H9 (cell line): ENCODE measurements at regions not wholly inside any gene's neighbourhood (a gene's known extent, or its start where the extent isn't known, plus 50 kb on each side); places are given as distances from the start of the nearest gene placed in this dataset.

ENCODE experiments used
- DNase-seq: peaks from one replicate; pipeline ENCODE4 v3.0.0-alpha.2; 2017
- H2AFZ ChIP-seq: one replicate; pipeline ENCODE4 v1.6.1; 2013; ENCODE audit warnings: mild to moderate bottlenecking, low read length, control low read depth, moderate library complexity
- H2AK5ac ChIP-seq: 2 replicates; pipeline ENCODE4 v1.6.1; 2013; ENCODE audit warnings: low read length, control low read depth, mixed read lengths; ENCODE audit not compliant: insufficient read length
- H2BK120ac ChIP-seq: one replicate; pipeline ENCODE4 v1.6.1; 2013; ENCODE audit warnings: low read depth, mild to moderate bottlenecking, low read length, control low read depth, inconsistent platforms; ENCODE audit not compliant: poor library complexity, severe bottlenecking
- H2BK12ac ChIP-seq: 2 replicates; pipeline ENCODE4 v1.6.1; 2013; ENCODE audit warnings: low read length, control low read depth, mixed read lengths, low read depth; ENCODE audit not compliant: insufficient read length
- H2BK15ac ChIP-seq: 2 replicates; pipeline ENCODE4 v1.6.1; 2013; ENCODE audit warnings: low read depth, low read length, control low read depth
- H2BK20ac ChIP-seq: one replicate; pipeline ENCODE4 v1.6.1; 2013; ENCODE audit warnings: low read depth, mild to moderate bottlenecking, low read length, control low read depth, inconsistent platforms; ENCODE audit not compliant: poor library complexity, severe bottlenecking
- H2BK5ac ChIP-seq: 2 replicates; pipeline ENCODE4 v1.6.1; 2013; ENCODE audit warnings: low read length, control low read depth, mixed read lengths; ENCODE audit not compliant: insufficient read length
- H3K14ac ChIP-seq: 2 replicates; pipeline ENCODE4 v1.6.1; 2013; ENCODE audit warnings: low read length, control low read depth; ENCODE audit not compliant: insufficient read depth
- H3K18ac ChIP-seq: 2 replicates; pipeline ENCODE4 v1.6.1; 2013; ENCODE audit warnings: low read depth, mild to moderate bottlenecking, mixed read lengths, low read length, control low read depth; ENCODE audit not compliant: insufficient read length
- H3K23ac ChIP-seq: 2 replicates; pipeline ENCODE4 v1.6.1; 2013; ENCODE audit warnings: low read length, control low read depth, mixed read lengths, low read depth; ENCODE audit not compliant: insufficient read length
- H3K23me2 ChIP-seq: 2 replicates; pipeline ENCODE4 v1.6.1; 2013; ENCODE audit warnings: low read depth, mild to moderate bottlenecking, mixed read lengths, low read length, control low read depth; ENCODE audit not compliant: insufficient read length, poor library complexity, severe bottlenecking
- H3K27ac ChIP-seq: 2 replicates; pipeline ENCODE4 v1.5.1; 2013; ENCODE audit warnings: low read length, control low read depth, mixed read lengths, low read depth; ENCODE audit not compliant: insufficient read length
- H3K27me3 ChIP-seq: 2 replicates; pipeline ENCODE4 v1.6.1; 2013; ENCODE audit warnings: low read length, control low read depth, inconsistent platforms; ENCODE audit not compliant: insufficient read depth
- H3K4ac ChIP-seq: 2 replicates; pipeline ENCODE4 v1.6.1; 2013; ENCODE audit warnings: low read depth, mild to moderate bottlenecking, control low read depth, inconsistent platforms, low read length, moderate library complexity
- H3K4me1 ChIP-seq: 2 replicates; pipeline ENCODE4 v1.6.1; 2013; ENCODE audit warnings: low read length, control low read depth, inconsistent platforms; ENCODE audit not compliant: insufficient read depth
- H3K4me2 ChIP-seq: 2 replicates; pipeline ENCODE4 v1.6.1; 2013; ENCODE audit warnings: low read length, control low read depth, mixed read lengths; ENCODE audit not compliant: insufficient read length, insufficient read depth
- H3K56ac ChIP-seq: 2 replicates; pipeline ENCODE4 v1.6.1; 2013; ENCODE audit warnings: low read depth, mild to moderate bottlenecking, mixed read lengths, low read length, control low read depth; ENCODE audit not compliant: insufficient read length
- H3K79me1 ChIP-seq: 2 replicates; pipeline ENCODE4 v1.6.1; 2013; ENCODE audit warnings: low read depth, mild to moderate bottlenecking, moderate library complexity, low read length, control low read depth, inconsistent platforms; ENCODE audit not compliant: insufficient read depth, poor library complexity, severe bottlenecking
- H3K79me2 ChIP-seq: 2 replicates; pipeline ENCODE4 v1.6.1; 2013; ENCODE audit warnings: low read length, control low read depth, inconsistent platforms; ENCODE audit not compliant: insufficient read depth
- H3K9ac ChIP-seq: 2 replicates; pipeline ENCODE4 v1.6.1; 2013; ENCODE audit warnings: low read length, control low read depth, mixed read lengths; ENCODE audit not compliant: insufficient read length; ENCODE audit errors: extremely low read depth
- H3K9me3 ChIP-seq: one replicate; pipeline ENCODE4 v1.6.1; 2013; ENCODE audit warnings: low read depth, low read length, inconsistent platforms; ENCODE audit not compliant: control insufficient read depth
- H3T11ph ChIP-seq: one replicate; pipeline ENCODE4 v1.6.1; 2013; ENCODE audit warnings: mild to moderate bottlenecking, low read length, control low read depth, inconsistent platforms
- H4K20me1 ChIP-seq: one replicate; pipeline ENCODE4 v1.6.1; 2013; ENCODE audit not compliant: control insufficient read depth, insufficient read length, insufficient read depth
- H4K5ac ChIP-seq: 2 replicates; pipeline ENCODE4 v1.6.1; 2013; ENCODE audit warnings: low read depth, mild to moderate bottlenecking, mixed read lengths, low read length, control low read depth; ENCODE audit not compliant: insufficient read length
- H4K8ac ChIP-seq: replicated peaks from 2 replicates; pipeline ENCODE4 v1.6.1; 2013; ENCODE audit warnings: low read length, control low read depth, mixed read lengths, low read depth; ENCODE audit not compliant: insufficient read length
- H4K91ac ChIP-seq: 2 replicates; pipeline ENCODE4 v1.6.1; 2013; ENCODE audit warnings: low read depth, mild to moderate bottlenecking, moderate library complexity, mixed read lengths, low read length, control low read depth; ENCODE audit not compliant: insufficient read length
- H3K27ac Mint-ChIP-seq, 3 experiments: 2 replicates in 2 of 3; 3 replicates in 1 of 3; pipeline ENCODE4 v1.8.0; 2020 to 2021; ENCODE audit warnings: mixed read lengths in 3 of 3, mild to moderate bottlenecking in 1 of 3, moderate library complexity in 1 of 3
- H3K27me3 Mint-ChIP-seq: 2 replicates; pipeline ENCODE4 v1.8.0; 2021; ENCODE audit warnings: low read depth, mild to moderate bottlenecking, moderate library complexity, mixed read lengths
- H3K36me3 Mint-ChIP-seq, 3 experiments: 2 replicates in 2 of 3; 3 replicates in 1 of 3; pipeline ENCODE4 v1.8.0; 2020 to 2021; ENCODE audit warnings: low read depth in 3 of 3, mixed read lengths in 3 of 3; ENCODE audit not compliant: insufficient read depth in 1 of 3
- H3K4me1 Mint-ChIP-seq, 2 experiments: 2 replicates each; pipeline ENCODE4 v1.8.0; 2020; ENCODE audit warnings: mixed read lengths in 2 of 2
- H3K4me3 Mint-ChIP-seq, 2 experiments: 2 replicates in 1 of 2; 3 replicates in 1 of 2; pipeline ENCODE4 v1.8.0; 2020 to 2021; ENCODE audit warnings: mild to moderate bottlenecking in 2 of 2, mixed read lengths in 2 of 2, moderate library complexity in 1 of 2
- H3K9me3 Mint-ChIP-seq, 2 experiments: 2 replicates in 1 of 2; 3 replicates in 1 of 2; pipeline ENCODE4 v1.8.0; 2020; ENCODE audit warnings: mild to moderate bottlenecking in 2 of 2, mixed read lengths in 2 of 2, moderate library complexity in 1 of 2
- WGBS: extraction: QIAGEN DNeasy Blood & Tissue Kit; methylation state at CpG from one replicate; pipeline ENCODE4 v1.1.7; 2013; ENCODE audit warnings: missing lambda C conversion rate, low lambda C conversion rate, mixed read lengths; ENCODE audit not compliant: insufficient read length; ENCODE audit errors: extremely low coverage; 5-methylcytosine and 5-hydroxymethylcytosine counted together
- TF ChIP-seq, protein P1 (sequence below): fragments of 200-600 bp; sonication (generic); conservative IDR thresholded peaks from 3 replicates; pipeline ENCODE4 v1.8.0; 2021; ENCODE audit warnings: antibody characterized with exemption, mild to moderate bottlenecking

DNA sequence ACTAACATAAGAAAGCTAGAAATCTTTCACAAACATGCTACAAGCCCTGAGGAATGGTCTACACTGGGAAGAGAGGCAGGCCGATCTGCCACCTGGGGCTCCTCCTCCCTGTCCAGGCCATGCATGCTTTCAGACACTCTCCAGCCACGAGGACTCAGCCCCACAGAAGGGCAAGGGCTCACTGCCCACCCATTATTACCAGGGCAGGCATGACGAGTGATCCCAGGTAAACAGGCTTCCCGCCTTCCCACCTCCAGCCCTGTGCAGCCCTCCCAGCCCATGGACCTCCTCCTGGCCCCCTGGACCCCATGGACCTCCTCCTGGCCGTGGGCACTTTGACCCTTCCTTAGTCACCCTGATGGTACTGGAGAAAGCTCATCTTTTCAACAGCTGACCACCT is 75.8 kb upstream of the TEX51 start:
- H3K9ac ChIP-seq: no peak overlapping the region
- no peak overlapping the region for H4K91ac ChIP-seq
- no peak overlapping the region for H2BK12ac ChIP-seq
- H3K79me2 ChIP-seq: no peaks in the 10 kb centered on the region
- no peak overlapping the region for H3K18ac ChIP-seq
- H3K79me1 ChIP-seq: no peaks in the 10 kb centered on the region
- no peak overlapping the region for H3K27ac ChIP-seq
- H3K36me3 Mint-ChIP-seq: peaks cover 0 to 3% (median 0%) of the 10 kb centered on the region in 3 experiments; a peak in 1 of 7 replicates
- H3K23ac ChIP-seq: no peak overlapping the region
- no peak overlapping the region for H3K4ac ChIP-seq
- H2AFZ ChIP-seq: no peak overlapping the region
- H3K14ac ChIP-seq: no peak overlapping the region
- no peaks in the 10 kb centered on the region for H4K20me1 ChIP-seq
- H3K27me3 Mint-ChIP-seq: peaks cover 12% of the 10 kb centered on the region; the same call in 1 of the 2 replicates
- H3K4me3 Mint-ChIP-seq: no peak overlapping the region
- H2BK15ac ChIP-seq: no peak overlapping the region
- no peak overlapping the region for H2BK20ac ChIP-seq
- no peaks in the 10 kb centered on the region for H3K9me3 ChIP-seq
- no peak overlapping the region for H4K8ac ChIP-seq
- H3K9me3 Mint-ChIP-seq: peaks cover 2 to 7% of the 10 kb centered on the region in 2 experiments; a peak in 2 of 5 replicates
- no peak overlapping the region for H2AK5ac ChIP-seq
- no peaks in the 10 kb centered on the region for H3K27me3 ChIP-seq
- WGBS: no CpG with 5 or more reads among the region's 5 CpGs
- no peaks in the 10 kb centered on the region; the same call in 1 of the 2 replicates for H3K4me1 ChIP-seq
- no peak overlapping the region for H3K4me2 ChIP-seq
- H3K4me1 Mint-ChIP-seq: peaks cover 5 to 10% of the 10 kb centered on the region in 2 experiments
- no peak for DNase-seq
- H3K27ac Mint-ChIP-seq: no peak overlapping the region
- TF ChIP-seq, protein P1, sequence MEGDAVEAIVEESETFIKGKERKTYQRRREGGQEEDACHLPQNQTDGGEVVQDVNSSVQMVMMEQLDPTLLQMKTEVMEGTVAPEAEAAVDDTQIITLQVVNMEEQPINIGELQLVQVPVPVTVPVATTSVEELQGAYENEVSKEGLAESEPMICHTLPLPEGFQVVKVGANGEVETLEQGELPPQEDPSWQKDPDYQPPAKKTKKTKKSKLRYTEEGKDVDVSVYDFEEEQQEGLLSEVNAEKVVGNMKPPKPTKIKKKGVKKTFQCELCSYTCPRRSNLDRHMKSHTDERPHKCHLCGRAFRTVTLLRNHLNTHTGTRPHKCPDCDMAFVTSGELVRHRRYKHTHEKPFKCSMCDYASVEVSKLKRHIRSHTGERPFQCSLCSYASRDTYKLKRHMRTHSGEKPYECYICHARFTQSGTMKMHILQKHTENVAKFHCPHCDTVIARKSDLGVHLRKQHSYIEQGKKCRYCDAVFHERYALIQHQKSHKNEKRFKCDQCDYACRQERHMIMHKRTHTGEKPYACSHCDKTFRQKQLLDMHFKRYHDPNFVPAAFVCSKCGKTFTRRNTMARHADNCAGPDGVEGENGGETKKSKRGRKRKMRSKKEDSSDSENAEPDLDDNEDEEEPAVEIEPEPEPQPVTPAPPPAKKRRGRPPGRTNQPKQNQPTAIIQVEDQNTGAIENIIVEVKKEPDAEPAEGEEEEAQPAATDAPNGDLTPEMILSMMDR: no peak
- no peak overlapping the region for H3K56ac ChIP-seq
- no peak overlapping the region for H3T11ph ChIP-seq
- H2BK5ac ChIP-seq: no peak overlapping the region
- no peak overlapping the region for H4K5ac ChIP-seq
- no peak overlapping the region for H2BK120ac ChIP-seq
- no peaks in the 10 kb centered on the region for H3K23me2 ChIP-seq
